Ureter (tissue), 1 donor: ENCODE measurements at regions not wholly inside any gene's neighbourhood (a gene's known extent, or its start where the extent isn't known, plus 50 kb on each side); places are given as distances from the start of the nearest gene placed in this dataset.

ENCODE experiments used
- DNase-seq: peaks from one replicate; pipeline ENCODE4 v3.0.0-alpha.2; 2020; ENCODE audit warnings: low spot score
- donor health status: DM: yes; HTN: yes; CAD: no.

- no peak for DNase-seq
Measured at GRCh38 chr3:67710396-67710795, 56.0 kb upstream of the SUCLG2 start.

GRCh38 chr3:67706934-67707333, 52.5 kb upstream of the SUCLG2 start:
- DNase-seq, result no peak

- no peak for DNase-seq
Measured at GRCh38 chr3:67704322-67704721, 49.9 kb upstream of the SUCLG2 start.
